ENCODE measurements at regions not wholly inside any gene's neighbourhood (a gene's known extent, or its start where the extent isn't known, plus 50 kb on each side); places are given as distances from the start of the nearest gene placed in this dataset.

- no peak for TF ChIP-seq CTCF (IDR thresholded peaks at IDR 0.05; ENCODE audit: low read depth, low read length)
- Histone ChIP-seq H3K4me1 (no peaks in the 10 kb centered on the region), H3K9me3 (peaks cover 2% of the 10 kb centered on the region; the same call in 1 of the 2 replicates), H3K36me3 (no peaks in the 10 kb centered on the region), H3K4me3 (ENCODE audit: low read depth, low read length) (no peak overlapping the region), H3K27me3 (no peaks in the 10 kb centered on the region)
- no peak for DNase-seq
These were observed 527.4 kb downstream of the SI start for GRCh38 chr3:164550857-164551256.

- H3K4me1 ChIP-seq, result no peaks in the 10 kb centered on the region
- H3K9me3 ChIP-seq, result no peaks in the 10 kb centered on the region
- no peaks in the 10 kb centered on the region for H3K36me3 ChIP-seq
- H3K27me3 ChIP-seq, result no peaks in the 10 kb centered on the region
- H3K4me3 ChIP-seq (ENCODE audit: low read depth, low read length), result no peak overlapping the region
- DNase-seq, result no peak
- TF ChIP-seq CTCF (IDR thresholded peaks at IDR 0.05; ENCODE audit: low read depth, low read length), result no peak
These were observed 539.1 kb downstream of the SI start for GRCh38 chr3:164539215-164539614.

GRCh38 chr3:164537485-164537884, 540.8 kb downstream of the SI start:
- no peak overlapping the region for H3K4me3 ChIP-seq (ENCODE audit: low read depth, low read length)
- H3K36me3 ChIP-seq, result no peaks in the 10 kb centered on the region
- no peak for TF ChIP-seq CTCF (IDR thresholded peaks at IDR 0.05; ENCODE audit: low read depth, low read length)
- no peak for DNase-seq
- no peaks in the 10 kb centered on the region for H3K27me3 ChIP-seq
- no peaks in the 10 kb centered on the region for H3K4me1 ChIP-seq
- no peaks in the 10 kb centered on the region for H3K9me3 ChIP-seq

- Histone ChIP-seq H3K4me1 (no peaks in the 10 kb centered on the region), H3K4me3 (ENCODE audit: low read depth, low read length) (no peak overlapping the region), H3K27me3 (no peaks in the 10 kb centered on the region), H3K9me3 (no peaks in the 10 kb centered on the region), H3K36me3 (no peaks in the 10 kb centered on the region)
- TF ChIP-seq CTCF (IDR thresholded peaks at IDR 0.05; ENCODE audit: low read depth, low read length), result no peak
- DNase-seq, result no peak
These were observed 545.0 kb downstream of the SI start for GRCh38 chr3:164533275-164533674.

- Histone ChIP-seq H3K4me3 (ENCODE audit: low read depth, low read length) (no peak overlapping the region), H3K27me3 (no peaks in the 10 kb centered on the region), H3K36me3 (no peaks in the 10 kb centered on the region), H3K9me3 (no peaks in the 10 kb centered on the region; the same call in 1 of the 2 replicates), H3K4me1 (no peaks in the 10 kb centered on the region)
- no peak for TF ChIP-seq CTCF (IDR thresholded peaks at IDR 0.05; ENCODE audit: low read depth, low read length)
- DNase-seq, result no peak
These were observed 552.0 kb downstream of the SI start for GRCh38 chr3:164526250-164526649.

GRCh38 chr3:164524201-164524600, 554.1 kb downstream of the SI start:
- no peaks in the 10 kb centered on the region for H3K4me1 ChIP-seq
- no peaks in the 10 kb centered on the region for H3K27me3 ChIP-seq
- TF ChIP-seq CTCF (IDR thresholded peaks at IDR 0.05; ENCODE audit: low read depth, low read length), result no peak
- no peak for DNase-seq
- H3K9me3 ChIP-seq, result no peaks in the 10 kb centered on the region; the same call in 1 of the 2 replicates
- H3K36me3 ChIP-seq, result no peaks in the 10 kb centered on the region
- no peak overlapping the region for H3K4me3 ChIP-seq (ENCODE audit: low read depth, low read length)

Measured in BE2C (cell line).